ENCODE measurements at regions not wholly inside any gene's neighbourhood (a gene's known extent, or its start where the extent isn't known, plus 50 kb on each side); places are given as distances from the start of the nearest gene placed in this dataset.

- CTCF ChIA-PET = no interaction called here
- no peak overlapping the region for H3K9ac ChIP-seq (ENCODE audit: low read length)
- H3F3A ChIP-seq (ENCODE audit: low read length, unreplicated experiment) = no peaks in the 10 kb centered on the region
- ATAC-seq = no peak
- H3K27me3 ChIP-seq (ENCODE audit: low read length) = no peaks in the 10 kb centered on the region
- no peak for TF ChIP-seq EZH2 (IDR thresholded peaks at IDR 0.05; ENCODE audit: low read length, unreplicated experiment)
- no peak for TF ChIP-seq EZH2phosphoT487 (IDR thresholded peaks at IDR 0.05; ENCODE audit: borderline replicate concordance, low read length)
- TF ChIP-seq CTCF (conservative IDR thresholded peaks at IDR 0.05; ENCODE audit: low read depth, low read length) = no peak
- H3K9me3 ChIP-seq (ENCODE audit: low read length) = no peaks in the 10 kb centered on the region
- no TSS peak for BruUV-seq (replicated peaks)
- POLR2A ChIA-PET (ENCODE audit: unreplicated experiment) = no interaction called here
- H2AFZ ChIP-seq (ENCODE audit: low read length) = no peak overlapping the region
- no peak for DNase-seq
- H3K27ac ChIP-seq (ENCODE audit: low read length) = no peak overlapping the region
- no peaks in the 10 kb centered on the region for H3K79me2 ChIP-seq (ENCODE audit: low read length)
- H3K4me2 ChIP-seq (ENCODE audit: low read length) = no peak overlapping the region
- H3K36me3 ChIP-seq (ENCODE audit: low read depth, low read length) = no peaks in the 10 kb centered on the region
- no peak overlapping the region for H3K4me3 ChIP-seq (ENCODE audit: low read length)
- H4K20me1 ChIP-seq (ENCODE audit: low read length) = no peaks in the 10 kb centered on the region
- no peaks in the 10 kb centered on the region for H3K4me1 ChIP-seq (ENCODE audit: insufficient read depth, low read length)
- no peaks in the 10 kb centered on the region for H3K9me2 ChIP-seq (replicated peaks; ENCODE audit: low read length)
- intact Hi-C loops (cut with micrococcal nuclease) = no loop called here
Measured at GRCh38 chr18:38663682-38664081, 1098.1 kb upstream of the CELF4 start.

GRCh38 chr18:38663270-38663669 is 1097.7 kb upstream of the CELF4 start:
- H3K79me2 ChIP-seq (ENCODE audit: low read length) = no peaks in the 10 kb centered on the region
- no peak overlapping the region for H3K4me3 ChIP-seq (ENCODE audit: low read length)
- no peaks in the 10 kb centered on the region for H3K9me3 ChIP-seq (ENCODE audit: low read length)
- ATAC-seq = no peak
- TF ChIP-seq EZH2phosphoT487 (IDR thresholded peaks at IDR 0.05; ENCODE audit: borderline replicate concordance, low read length) (no peak), EZH2 (IDR thresholded peaks at IDR 0.05; ENCODE audit: low read length, unreplicated experiment) (no peak), CTCF (conservative IDR thresholded peaks at IDR 0.05; ENCODE audit: low read depth, low read length) (no peak)
- H4K20me1 ChIP-seq (ENCODE audit: low read length) = no peaks in the 10 kb centered on the region
- CTCF ChIA-PET = no interaction called here
- no peak for DNase-seq
- intact Hi-C loops (cut with micrococcal nuclease) = no loop called here
- H3K4me2 ChIP-seq (ENCODE audit: low read length) = no peak overlapping the region
- no TSS peak for BruUV-seq (replicated peaks)
- no peak overlapping the region for H2AFZ ChIP-seq (ENCODE audit: low read length)
- POLR2A ChIA-PET (ENCODE audit: unreplicated experiment) = no interaction called here
- H3K9me2 ChIP-seq (replicated peaks; ENCODE audit: low read length) = no peaks in the 10 kb centered on the region
- H3K4me1 ChIP-seq (ENCODE audit: insufficient read depth, low read length) = no peaks in the 10 kb centered on the region
- H3K36me3 ChIP-seq (ENCODE audit: low read depth, low read length) = no peaks in the 10 kb centered on the region
- no peaks in the 10 kb centered on the region for H3K27me3 ChIP-seq (ENCODE audit: low read length)
- no peak overlapping the region for H3K27ac ChIP-seq (ENCODE audit: low read length)
- no peak overlapping the region for H3K9ac ChIP-seq (ENCODE audit: low read length)
- H3F3A ChIP-seq (ENCODE audit: low read length, unreplicated experiment) = no peaks in the 10 kb centered on the region

DNA sequence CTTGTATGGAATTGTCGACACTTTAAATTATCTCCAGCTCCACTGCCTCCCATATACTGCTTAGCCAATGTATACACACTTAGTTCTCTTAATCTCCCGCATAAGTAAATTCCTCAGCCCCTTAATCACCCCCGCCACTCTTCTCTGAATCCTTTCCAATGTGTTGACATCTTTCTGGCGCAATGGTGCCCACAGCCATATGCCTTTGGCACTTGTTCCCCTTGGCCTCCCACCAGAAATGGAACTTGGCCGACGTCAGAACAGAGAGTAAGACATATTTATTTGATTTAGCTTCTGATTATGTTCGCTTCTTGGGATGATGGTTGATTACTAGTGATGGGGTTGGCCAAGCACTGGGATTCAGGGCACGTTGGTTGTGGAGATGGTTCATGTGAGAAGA is 1089.3 kb upstream of the CELF4 start:
- Histone ChIP-seq H3K27me3 (ENCODE audit: low read length) (no peaks in the 10 kb centered on the region), H3K4me3 (ENCODE audit: low read length) (no peak overlapping the region), H3K9me2 (replicated peaks; ENCODE audit: low read length) (no peaks in the 10 kb centered on the region), H3K4me2 (ENCODE audit: low read length) (no peak overlapping the region), H3F3A (ENCODE audit: low read length, unreplicated experiment) (no peaks in the 10 kb centered on the region), H3K27ac (ENCODE audit: low read length) (no peak overlapping the region), H3K9ac (ENCODE audit: low read length) (no peak overlapping the region), H3K36me3 (ENCODE audit: low read depth, low read length) (no peaks in the 10 kb centered on the region), H3K4me1 (ENCODE audit: insufficient read depth, low read length) (no peaks in the 10 kb centered on the region), H3K9me3 (ENCODE audit: low read length) (no peaks in the 10 kb centered on the region), H2AFZ (ENCODE audit: low read length) (no peak overlapping the region), H4K20me1 (ENCODE audit: low read length) (no peaks in the 10 kb centered on the region), H3K79me2 (ENCODE audit: low read length) (no peaks in the 10 kb centered on the region)
- CTCF ChIA-PET = no interaction called here
- no peak for TF ChIP-seq EZH2phosphoT487 (IDR thresholded peaks at IDR 0.05; ENCODE audit: borderline replicate concordance, low read length)
- no peak for TF ChIP-seq CTCF (conservative IDR thresholded peaks at IDR 0.05; ENCODE audit: low read depth, low read length)
- TF ChIP-seq EZH2 (IDR thresholded peaks at IDR 0.05; ENCODE audit: low read length, unreplicated experiment) = no peak
- no TSS peak for BruUV-seq (replicated peaks)
- ATAC-seq (no peak), DNase-seq (no peak)
- POLR2A ChIA-PET (ENCODE audit: unreplicated experiment) = no interaction called here
- intact Hi-C loops (cut with micrococcal nuclease) = no loop called here
